Keratinocyte (primary cell): ENCODE measurements at regions not wholly inside any gene's neighbourhood (a gene's known extent, or its start where the extent isn't known, plus 50 kb on each side); places are given as distances from the start of the nearest gene placed in this dataset.

ENCODE experiments used
- DNase-seq: peaks from one replicate; pipeline ENCODE4 v3.0.0-alpha.2; 2011; ENCODE audit warnings: low read depth, missing footprints, low spot score
- FAIRE-seq: peaks from 2 replicates; lab custom pipeline; 2011; peaks lifted over from hg19 to GRCh38; lab: Jason Lieb, UNC
- H2AFZ ChIP-seq: 2 replicates; pipeline ENCODE4 v1.6.0; 2012; ENCODE audit warnings: low read length, control low read depth, inconsistent platforms; ENCODE audit not compliant: control insufficient read depth
- H3K27ac ChIP-seq: 2 replicates; pipeline ENCODE4 v1.5.1; 2011; ENCODE audit warnings: low read length; ENCODE audit not compliant: control insufficient read depth, insufficient read depth
- H3K27me3 ChIP-seq: 3 replicates; pipeline ENCODE4 v1.6.0; 2011; ENCODE audit warnings: low read length; ENCODE audit not compliant: control insufficient read depth, insufficient read depth; ENCODE audit errors: extremely low read depth
- H3K36me3 ChIP-seq, 2 experiments: 2 replicates in 1 of 2; 3 replicates in 1 of 2; pipeline ENCODE4 v1.5.1; 2011; ENCODE audit warnings: low read length in 2 of 2, mild to moderate bottlenecking in 1 of 2; ENCODE audit not compliant: control insufficient read depth in 2 of 2, insufficient read depth in 2 of 2; ENCODE audit errors: extremely low read depth in 1 of 2
- H3K4me1 ChIP-seq: 3 replicates; pipeline ENCODE4 v1.5.1; 2011; ENCODE audit warnings: low read length; ENCODE audit not compliant: control insufficient read depth, insufficient read depth; ENCODE audit errors: extremely low read depth
- H3K4me2 ChIP-seq: 3 replicates; pipeline ENCODE4 v1.6.0; 2011; ENCODE audit warnings: low read depth, low read length; ENCODE audit not compliant: control insufficient read depth, insufficient read depth; ENCODE audit errors: extremely low read depth
- H3K4me3 ChIP-seq, 3 experiments: fragments of 200-600 bp in 1 of 3; sonication (generic) in 1 of 3; 2 replicates in 2 of 3; 3 replicates in 1 of 3; pipeline ENCODE4 v1.5.1; 2011 to 2016; ENCODE audit warnings: low read length in 3 of 3, mild to moderate bottlenecking in 3 of 3, control low read depth in 2 of 3, inconsistent platforms in 1 of 3, low read depth in 1 of 3, mixed read lengths in 1 of 3, mixed run types in 1 of 3, moderate library complexity in 1 of 3; ENCODE audit not compliant: control insufficient read depth in 2 of 3, insufficient read depth in 2 of 3; ENCODE audit errors: extremely low read depth in 1 of 3
- H3K79me2 ChIP-seq: 2 replicates; pipeline ENCODE4 v1.6.0; 2012; ENCODE audit warnings: low read length; ENCODE audit not compliant: control insufficient read depth, insufficient read depth
- H3K9ac ChIP-seq: 3 replicates; pipeline ENCODE4 v1.6.0; 2011; ENCODE audit warnings: low read length; ENCODE audit not compliant: control insufficient read depth, insufficient read depth; ENCODE audit errors: extremely low read depth
- H3K9me1 ChIP-seq: 3 replicates; pipeline ENCODE4 v1.6.0; 2011; ENCODE audit warnings: low read length; ENCODE audit not compliant: control insufficient read depth, insufficient read depth; ENCODE audit errors: extremely low read depth
- H3K9me3 ChIP-seq: 2 replicates; pipeline ENCODE4 v1.5.1; 2012; ENCODE audit warnings: low read depth, low read length; ENCODE audit not compliant: control insufficient read depth
- H4K20me1 ChIP-seq: 3 replicates; pipeline ENCODE4 v1.6.0; 2011; ENCODE audit warnings: low read length; ENCODE audit not compliant: control insufficient read depth, insufficient read depth; ENCODE audit errors: extremely low read depth
- EZH2 ChIP-seq: IDR thresholded peaks from one replicate; pipeline ENCODE4 v1.6.1; 2012; ENCODE audit warnings: inconsistent platforms, mild to moderate bottlenecking, low read length, moderate library complexity
- dilution Hi-C: fragments of 300-500 bp; cut with MboI; formaldehyde crosslinking; loops from one replicate; pipeline ENCODE4 v1.7.0; 2020; ENCODE audit warnings: low sequenced_read_pairs; ENCODE audit not compliant: extremely low pct_ligation_motif_present
- TF ChIP-seq, protein P1 (sequence below), 3 experiments: IDR thresholded peaks in 1 of 3; conservative IDR thresholded peaks in 1 of 3; optimal IDR thresholded peaks in 1 of 3; 2 replicates in 2 of 3; 3 replicates in 1 of 3; pipeline versions ENCODE3 to v1.5.1; 2011; ENCODE audit warnings: low read length in 3 of 3, mild to moderate bottlenecking in 3 of 3, moderate library complexity in 2 of 3, control low read depth in 1 of 3, inconsistent platforms in 1 of 3; ENCODE audit not compliant: insufficient read depth in 2 of 3; ENCODE audit errors: extremely low read depth in 1 of 3

- Histone ChIP-seq H4K20me1 (no peaks in the 10 kb centered on the region), H3K79me2 (no peaks in the 10 kb centered on the region), H3K27me3 (no peaks in the 10 kb centered on the region), H3K27ac (no peak overlapping the region), H2AFZ (no peak overlapping the region), H3K9me1 (no peaks in the 10 kb centered on the region), H3K4me2 (no peak overlapping the region), H3K4me3 (no peak overlapping the region), H3K9me3 (no peaks in the 10 kb centered on the region), H3K9ac (no peak overlapping the region), H3K4me1 (no peaks in the 10 kb centered on the region), H3K36me3 (no peaks in the 10 kb centered on the region)
- dilution Hi-C loops, result no loop called here
- no peak for FAIRE-seq
- TF ChIP-seq, protein P1, sequence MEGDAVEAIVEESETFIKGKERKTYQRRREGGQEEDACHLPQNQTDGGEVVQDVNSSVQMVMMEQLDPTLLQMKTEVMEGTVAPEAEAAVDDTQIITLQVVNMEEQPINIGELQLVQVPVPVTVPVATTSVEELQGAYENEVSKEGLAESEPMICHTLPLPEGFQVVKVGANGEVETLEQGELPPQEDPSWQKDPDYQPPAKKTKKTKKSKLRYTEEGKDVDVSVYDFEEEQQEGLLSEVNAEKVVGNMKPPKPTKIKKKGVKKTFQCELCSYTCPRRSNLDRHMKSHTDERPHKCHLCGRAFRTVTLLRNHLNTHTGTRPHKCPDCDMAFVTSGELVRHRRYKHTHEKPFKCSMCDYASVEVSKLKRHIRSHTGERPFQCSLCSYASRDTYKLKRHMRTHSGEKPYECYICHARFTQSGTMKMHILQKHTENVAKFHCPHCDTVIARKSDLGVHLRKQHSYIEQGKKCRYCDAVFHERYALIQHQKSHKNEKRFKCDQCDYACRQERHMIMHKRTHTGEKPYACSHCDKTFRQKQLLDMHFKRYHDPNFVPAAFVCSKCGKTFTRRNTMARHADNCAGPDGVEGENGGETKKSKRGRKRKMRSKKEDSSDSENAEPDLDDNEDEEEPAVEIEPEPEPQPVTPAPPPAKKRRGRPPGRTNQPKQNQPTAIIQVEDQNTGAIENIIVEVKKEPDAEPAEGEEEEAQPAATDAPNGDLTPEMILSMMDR (optimal IDR thresholded peaks at IDR 0.05 in 1 of 3, IDR thresholded peaks at IDR 0.05 in 1 of 3, conservative IDR thresholded peaks at IDR 0.05 in 1 of 3; ENCODE audit: extremely low read depth in 1 of 3, insufficient read depth in 2 of 3, low read length in 3 of 3), result no peak
- TF ChIP-seq EZH2, result no peak
- DNase-seq, result no peak
Measured at GRCh38 chr10:16367621-16368292, 69.1 kb upstream of the PTER start.

- H3K4me2 ChIP-seq, result no peak overlapping the region
Measured at GRCh38 chr10:16381083-16381482, 55.7 kb upstream of the PTER start.

More at GRCh38 chr10:16381083-16381482, 55.7 kb upstream of the PTER start:
- H3K4me3 ChIP-seq, result no peak overlapping the region
- no peak overlapping the region for H3K9ac ChIP-seq
- no peaks in the 10 kb centered on the region for H3K4me1 ChIP-seq
- H3K27me3 ChIP-seq, result no peaks in the 10 kb centered on the region
- no peaks in the 10 kb centered on the region for H4K20me1 ChIP-seq
- TF ChIP-seq EZH2, result no peak
- TF ChIP-seq, protein P1 (optimal IDR thresholded peaks at IDR 0.05 in 1 of 3, IDR thresholded peaks at IDR 0.05 in 1 of 3, conservative IDR thresholded peaks at IDR 0.05 in 1 of 3; ENCODE audit: extremely low read depth in 1 of 3, insufficient read depth in 2 of 3, low read length in 3 of 3), result no peak
- H3K9me3 ChIP-seq, result no peaks in the 10 kb centered on the region
- H3K36me3 ChIP-seq, result no peaks in the 10 kb centered on the region
- H3K9me1 ChIP-seq, result no peaks in the 10 kb centered on the region
- H3K79me2 ChIP-seq, result no peaks in the 10 kb centered on the region
- no peak overlapping the region for H2AFZ ChIP-seq
- DNase-seq (no peak), FAIRE-seq (no peak)
- no peak overlapping the region for H3K27ac ChIP-seq
- dilution Hi-C loops, result no loop called here
